Retinal pigment epithelial cell (primary cell): ENCODE measurements at regions not wholly inside any gene's neighbourhood (a gene's known extent, or its start where the extent isn't known, plus 50 kb on each side); places are given as distances from the start of the nearest gene placed in this dataset.
A peak's percentile ranks its signal among the peaks of the same experiment; 100 is the strongest.

ENCODE experiments used
- DNase-seq: peaks from one replicate; pipeline ENCODE4 v3.0.0-alpha.2; 2010; ENCODE audit warnings: low read depth
- H3K4me3 ChIP-seq: 2 replicates; pipeline ENCODE4 v1.5.1; 2011; ENCODE audit warnings: mild to moderate bottlenecking, low read length, control low read depth, moderate library complexity
- CTCF ChIP-seq: conservative IDR thresholded peaks from 2 replicates; pipeline ENCODE4 v1.5.1; 2011; ENCODE audit warnings: low read depth, low read length, control low read depth, inconsistent platforms

- no peak overlapping the region for H3K4me3 ChIP-seq
- no peak for TF ChIP-seq CTCF
- DNase-seq: no peak
Observed at GRCh38 chr18:28718696-28719095, 541.8 kb upstream of the CDH2 start.

- DNase-seq: no peak
- no peak for TF ChIP-seq CTCF
Observed at GRCh38 chr18:28716338-28716737, 539.4 kb upstream of the CDH2 start.

DNA sequence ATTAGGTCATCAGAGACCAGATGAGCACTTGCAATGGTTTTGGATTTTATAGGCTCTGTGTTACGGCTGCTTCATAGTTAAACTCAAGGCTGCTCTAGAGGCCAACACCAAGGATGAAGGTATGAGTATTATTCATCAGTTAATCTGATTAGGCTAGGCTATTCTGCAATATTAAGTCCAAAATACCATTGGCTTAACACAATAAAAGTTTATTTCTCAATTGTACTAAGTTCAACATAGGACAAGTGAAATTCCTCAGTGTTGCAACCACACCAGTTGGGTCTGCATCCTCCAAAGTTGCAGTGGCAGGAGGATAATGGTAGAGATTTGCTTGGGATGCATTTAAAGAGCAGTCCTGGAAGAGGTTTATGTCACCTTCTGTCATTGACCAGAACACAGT, 538.3 kb upstream of the CDH2 start:
- no peak for TF ChIP-seq CTCF
- no peak overlapping the region for H3K4me3 ChIP-seq
- DNase-seq: peak; percentile 73

More at GRCh38 chr18:28716338-28716737, 539.4 kb upstream of the CDH2 start:
- no peak overlapping the region for H3K4me3 ChIP-seq

- DNase-seq: no peak
- TF ChIP-seq CTCF: no peak
- no peak overlapping the region for H3K4me3 ChIP-seq
Observed at GRCh38 chr18:28714498-28714897, 537.6 kb upstream of the CDH2 start.

DNA sequence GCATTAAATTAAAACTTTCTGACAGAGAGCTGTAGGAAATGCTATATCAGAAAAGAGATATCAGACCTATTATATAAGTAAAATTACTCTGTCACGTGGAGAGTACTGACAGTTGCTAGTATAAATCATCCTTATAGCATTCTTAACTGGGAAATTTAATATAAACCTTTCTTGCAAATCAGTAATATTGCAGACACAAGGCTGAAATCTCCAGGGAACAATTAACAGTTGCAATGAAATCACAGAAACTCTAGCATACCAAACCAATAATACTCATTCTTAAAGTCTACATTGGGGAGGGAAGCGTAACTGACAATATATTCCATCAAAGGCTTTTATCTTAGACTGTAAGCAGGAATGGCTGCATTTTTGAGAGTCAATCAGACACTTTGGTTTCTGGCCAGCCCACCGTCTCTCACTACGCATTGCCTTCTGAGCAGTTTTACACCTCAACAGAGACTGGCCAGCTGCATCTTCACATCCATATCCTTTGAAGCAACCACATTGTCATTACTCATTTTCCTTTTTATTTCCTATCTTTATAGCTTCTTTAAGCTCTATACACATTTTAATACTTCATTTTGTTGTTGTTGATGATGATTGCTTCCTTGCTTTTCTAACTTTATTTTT, 536.0 kb upstream of the CDH2 start:
- no peak overlapping the region for H3K4me3 ChIP-seq
- DNase-seq: no peak
- TF ChIP-seq CTCF: no peak

DNA sequence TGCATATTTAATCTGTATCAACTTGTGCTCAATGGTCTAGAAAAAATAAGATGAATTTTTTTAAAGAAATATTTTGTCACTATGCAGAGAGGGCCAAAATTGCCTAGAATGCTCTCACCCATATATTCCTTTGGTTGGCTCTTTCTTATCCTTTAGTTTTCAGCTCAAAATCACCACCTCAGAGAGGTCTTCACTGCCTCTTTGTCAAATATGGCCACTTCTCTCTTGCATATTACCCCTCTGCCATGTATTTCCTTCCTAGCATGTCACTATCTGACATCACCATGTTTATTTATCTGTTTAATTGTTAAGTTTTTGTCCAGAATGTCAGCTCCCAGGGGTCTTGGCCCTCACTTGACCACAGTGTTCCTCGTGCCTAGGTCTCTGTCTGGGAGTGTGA, 535.2 kb upstream of the CDH2 start:
- no peak overlapping the region for H3K4me3 ChIP-seq
- TF ChIP-seq CTCF: no peak
- no peak for DNase-seq

GRCh38 chr18:28711096-28711495, 534.2 kb upstream of the CDH2 start:
- TF ChIP-seq CTCF: no peak
- DNase-seq: no peak
- H3K4me3 ChIP-seq: no peak overlapping the region
